DOHH2 (cell line): ENCODE measurements at regions not wholly inside any gene's neighbourhood (a gene's known extent, or its start where the extent isn't known, plus 50 kb on each side); places are given as distances from the start of the nearest gene placed in this dataset.

Source experiments
- H3F3A ChIP-seq: fragments of 200-600 bp; sonication (generic), shearing (Covaris generic); 2 replicates; pipeline ENCODE4 v1.6.0; 2016; ENCODE audit warnings: antibody characterized with exemption, mild to moderate bottlenecking; ENCODE audit not compliant: control insufficient read depth, insufficient read depth
- H3K27ac ChIP-seq: fragments of 200-600 bp; sonication (generic); 2 replicates; pipeline ENCODE4 v1.5.1; 2014; ENCODE audit warnings: low read depth, mild to moderate bottlenecking, low read length, moderate library complexity
- H3K27me3 ChIP-seq: fragments of 200-600 bp; sonication (generic); 2 replicates; pipeline ENCODE4 v1.6.1; 2014; ENCODE audit warnings: mild to moderate bottlenecking, low read length, mixed read lengths; ENCODE audit not compliant: control insufficient read depth
- H3K36me3 ChIP-seq: fragments of 200-600 bp; sonication (generic); 2 replicates; pipeline ENCODE4 v1.6.1; 2014; ENCODE audit warnings: mild to moderate bottlenecking, low read length, moderate library complexity, mixed read lengths; ENCODE audit not compliant: control insufficient read depth
- H3K4me1 ChIP-seq: fragments of 200-600 bp; sonication (generic); 2 replicates; pipeline ENCODE4 v1.6.1; 2014; ENCODE audit warnings: mild to moderate bottlenecking, low read length, mixed read lengths; ENCODE audit not compliant: control insufficient read depth
- H3K4me2 ChIP-seq: fragments of 200-600 bp; sonication (generic); 2 replicates; pipeline ENCODE4 v1.6.0; 2014; ENCODE audit warnings: mild to moderate bottlenecking, low read length, moderate library complexity
- H3K4me3 ChIP-seq: fragments of 200-600 bp; sonication (generic); 2 replicates; pipeline ENCODE4 v1.5.1; 2014; ENCODE audit warnings: mild to moderate bottlenecking, low read length, mixed read lengths
- H3K79me2 ChIP-seq: fragments of 200-600 bp; sonication (generic); 2 replicates; pipeline ENCODE4 v1.6.1; 2014; ENCODE audit warnings: mild to moderate bottlenecking, low read length, mixed read lengths; ENCODE audit not compliant: control insufficient read depth
- H3K9me2 ChIP-seq: fragments of 200-600 bp; sonication (generic); replicated peaks from 2 replicates; pipeline ENCODE4 v1.6.1; 2014; ENCODE audit warnings: mild to moderate bottlenecking, low read length, mixed read lengths; ENCODE audit not compliant: control insufficient read depth
- H3K9me3 ChIP-seq: fragments of 200-600 bp; sonication (generic); 2 replicates; pipeline ENCODE4 v1.6.1; 2014; ENCODE audit warnings: antibody characterized with exemption, low read length, mixed read lengths; ENCODE audit not compliant: control insufficient read depth, insufficient read depth
- H4K20me1 ChIP-seq: fragments of 200-600 bp; sonication (generic); 2 replicates; pipeline ENCODE4 v1.6.0; 2014; ENCODE audit warnings: low read depth, mild to moderate bottlenecking, antibody characterized with exemption, low read length, moderate library complexity; ENCODE audit not compliant: control insufficient read depth, insufficient read depth
- EZH2phosphoT487 ChIP-seq: fragments of 200-600 bp; sonication (generic); IDR thresholded peaks from 2 replicates; pipeline ENCODE4 v1.6.1; 2017; ENCODE audit warnings: borderline replicate concordance, mild to moderate bottlenecking, antibody characterized with exemption, low read length, moderate library complexity, mixed read lengths
- TF ChIP-seq, protein P1 (sequence below): fragments of 200-600 bp; sonication (generic); IDR thresholded peaks from one replicate; pipeline ENCODE4 v1.5.1; 2014; ENCODE audit warnings: antibody characterized with exemption, mild to moderate bottlenecking, low read depth, low read length; ENCODE audit not compliant: poor library complexity, severe bottlenecking

GRCh38 chr17:79180358-79181005 lies 105.9 kb downstream of the ENGASE start:
- Histone ChIP-seq H3K27me3 (no peaks in the 10 kb centered on the region), H4K20me1 (no peaks in the 10 kb centered on the region), H3K79me2 (no peaks in the 10 kb centered on the region), H3K4me1 (no peaks in the 10 kb centered on the region), H3K4me2 (no peak overlapping the region), H3K4me3 (no peak overlapping the region), H3K9me3 (no peaks in the 10 kb centered on the region), H3F3A (no peaks in the 10 kb centered on the region), H3K9me2 (no peaks in the 10 kb centered on the region), H3K27ac (no peak overlapping the region), H3K36me3 (no peaks in the 10 kb centered on the region)
- TF ChIP-seq, protein P1, sequence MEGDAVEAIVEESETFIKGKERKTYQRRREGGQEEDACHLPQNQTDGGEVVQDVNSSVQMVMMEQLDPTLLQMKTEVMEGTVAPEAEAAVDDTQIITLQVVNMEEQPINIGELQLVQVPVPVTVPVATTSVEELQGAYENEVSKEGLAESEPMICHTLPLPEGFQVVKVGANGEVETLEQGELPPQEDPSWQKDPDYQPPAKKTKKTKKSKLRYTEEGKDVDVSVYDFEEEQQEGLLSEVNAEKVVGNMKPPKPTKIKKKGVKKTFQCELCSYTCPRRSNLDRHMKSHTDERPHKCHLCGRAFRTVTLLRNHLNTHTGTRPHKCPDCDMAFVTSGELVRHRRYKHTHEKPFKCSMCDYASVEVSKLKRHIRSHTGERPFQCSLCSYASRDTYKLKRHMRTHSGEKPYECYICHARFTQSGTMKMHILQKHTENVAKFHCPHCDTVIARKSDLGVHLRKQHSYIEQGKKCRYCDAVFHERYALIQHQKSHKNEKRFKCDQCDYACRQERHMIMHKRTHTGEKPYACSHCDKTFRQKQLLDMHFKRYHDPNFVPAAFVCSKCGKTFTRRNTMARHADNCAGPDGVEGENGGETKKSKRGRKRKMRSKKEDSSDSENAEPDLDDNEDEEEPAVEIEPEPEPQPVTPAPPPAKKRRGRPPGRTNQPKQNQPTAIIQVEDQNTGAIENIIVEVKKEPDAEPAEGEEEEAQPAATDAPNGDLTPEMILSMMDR, result no peak

DNA sequence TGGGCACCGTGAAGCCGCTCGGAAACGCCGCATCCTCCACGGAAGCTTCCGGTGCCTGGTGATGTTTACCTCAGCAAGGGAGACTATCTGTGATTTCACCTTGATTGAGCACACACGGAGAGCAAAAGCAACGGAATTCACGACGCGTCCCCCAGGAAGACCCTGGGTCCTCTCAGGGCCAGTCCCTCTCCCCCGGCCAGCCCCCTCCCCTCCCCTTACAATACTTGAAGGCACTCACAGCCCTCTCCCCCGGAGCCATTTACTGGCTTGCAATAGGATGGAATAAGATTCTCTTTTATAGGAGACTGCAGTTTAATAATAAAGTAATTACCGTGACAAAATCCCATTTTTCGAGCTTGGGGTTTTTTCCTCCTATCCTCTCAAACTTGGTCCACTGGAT lies 104.7 kb downstream of the ENGASE start:
- H3K9me3 ChIP-seq, result no peaks in the 10 kb centered on the region
- no peaks in the 10 kb centered on the region for H3K36me3 ChIP-seq
- H4K20me1 ChIP-seq, result no peaks in the 10 kb centered on the region
- no peak overlapping the region for H3K4me2 ChIP-seq
- no peaks in the 10 kb centered on the region for H3K9me2 ChIP-seq
- H3K4me1 ChIP-seq, result no peaks in the 10 kb centered on the region
- no peak overlapping the region for H3K27ac ChIP-seq
- no peaks in the 10 kb centered on the region for H3F3A ChIP-seq
- no peaks in the 10 kb centered on the region for H3K79me2 ChIP-seq
- TF ChIP-seq, protein P1, result no peak
- TF ChIP-seq EZH2phosphoT487, result no peak
- H3K27me3 ChIP-seq, result no peaks in the 10 kb centered on the region
- H3K4me3 ChIP-seq, result no peak overlapping the region

GRCh38 chr17:79177877-79178276 lies 103.3 kb downstream of the ENGASE start:
- H3K27me3 ChIP-seq, result no peaks in the 10 kb centered on the region

More at GRCh38 chr17:79177877-79178276, 103.3 kb downstream of the ENGASE start:
- Histone ChIP-seq H3K27ac (no peak overlapping the region), H3K36me3 (no peaks in the 10 kb centered on the region), H3K79me2 (no peaks in the 10 kb centered on the region), H3K4me1 (no peaks in the 10 kb centered on the region), H3K4me3 (no peak overlapping the region), H3K9me2 (no peaks in the 10 kb centered on the region), H4K20me1 (no peaks in the 10 kb centered on the region), H3F3A (no peaks in the 10 kb centered on the region), H3K9me3 (no peaks in the 10 kb centered on the region), H3K4me2 (no peak overlapping the region)
- no peak for TF ChIP-seq EZH2phosphoT487
- TF ChIP-seq, protein P1, result no peak
